HG02623 (cell line): ENCODE measurements at regions not wholly inside any gene's neighbourhood (a gene's known extent, or its start where the extent isn't known, plus 50 kb on each side); places are given as distances from the start of the nearest gene placed in this dataset.

Experiments used
- ATAC-seq: cut with Tn5 transposase; IDR thresholded peaks from one replicate; pipeline ENCODE4 v1.9.1; 2021; ENCODE audit warnings: moderate library complexity; ENCODE audit not compliant: unreplicated experiment

- ATAC-seq = no peak
Measured at GRCh38 chr18:54023471-54023870, 201.0 kb downstream of the MBD2 start.

DNA sequence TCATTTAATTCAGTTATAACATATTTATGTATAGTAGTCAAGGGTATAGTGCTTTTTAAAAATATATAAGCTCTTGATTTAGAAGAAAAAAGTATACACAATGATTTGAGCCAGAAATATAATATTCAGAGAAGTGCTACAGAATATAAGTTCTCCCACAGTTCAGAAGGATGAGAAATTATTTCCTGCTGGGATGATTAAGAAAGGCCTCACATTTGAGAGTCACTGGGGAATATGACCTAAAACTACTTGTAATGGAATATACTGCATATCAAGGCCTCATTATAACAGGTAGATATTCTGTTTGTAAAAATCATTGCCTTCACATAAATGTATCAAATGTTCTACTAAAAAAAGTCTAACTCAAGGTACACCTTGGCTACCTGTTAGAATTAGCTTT, 203.5 kb downstream of the MBD2 start:
- ATAC-seq = no peak

- ATAC-seq = no peak
Measured at GRCh38 chr18:54020156-54020745, 204.2 kb downstream of the MBD2 start.

DNA sequence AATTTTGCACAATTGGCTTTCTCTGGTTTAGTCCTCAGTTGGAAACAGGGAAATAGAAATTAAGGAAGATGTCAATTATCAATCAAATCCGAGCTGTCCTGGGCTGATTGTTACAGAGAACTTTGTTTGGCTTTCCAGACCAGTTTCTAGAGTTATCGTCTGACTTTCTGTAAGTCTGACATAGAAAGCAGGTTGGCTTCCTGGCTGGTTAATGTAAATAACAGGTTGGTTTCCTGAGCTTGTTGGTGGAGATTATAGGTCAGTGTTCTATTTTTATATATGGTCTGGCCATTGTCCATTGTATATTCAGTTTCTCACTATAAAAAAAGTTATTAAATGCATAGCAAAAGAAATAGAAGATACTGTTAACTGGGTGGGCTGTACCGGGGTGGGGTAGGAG, 204.8 kb downstream of the MBD2 start:
- no peak for ATAC-seq

DNA sequence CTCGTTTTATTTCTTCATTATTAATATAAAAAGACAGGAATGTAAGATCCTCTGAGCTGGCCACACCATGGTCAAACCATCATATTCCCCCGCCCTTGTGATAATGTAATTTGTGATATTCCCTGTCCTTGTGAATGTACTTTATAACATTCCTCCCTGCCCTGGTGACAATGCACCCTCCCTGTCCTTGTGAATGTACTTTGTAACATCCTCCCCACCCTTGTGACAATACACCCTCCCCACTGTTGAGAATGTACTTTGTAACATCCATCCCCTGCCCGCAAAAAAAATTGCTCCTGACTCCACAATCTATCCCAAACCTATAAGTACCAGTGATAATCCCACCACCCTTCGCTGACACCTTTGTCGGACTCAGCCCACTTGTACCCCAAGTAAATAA, 211.0 kb downstream of the MBD2 start:
- ATAC-seq = no peak

- no peak for ATAC-seq
Measured at GRCh38 chr18:54004828-54005227, 219.6 kb downstream of the MBD2 start.

DNA sequence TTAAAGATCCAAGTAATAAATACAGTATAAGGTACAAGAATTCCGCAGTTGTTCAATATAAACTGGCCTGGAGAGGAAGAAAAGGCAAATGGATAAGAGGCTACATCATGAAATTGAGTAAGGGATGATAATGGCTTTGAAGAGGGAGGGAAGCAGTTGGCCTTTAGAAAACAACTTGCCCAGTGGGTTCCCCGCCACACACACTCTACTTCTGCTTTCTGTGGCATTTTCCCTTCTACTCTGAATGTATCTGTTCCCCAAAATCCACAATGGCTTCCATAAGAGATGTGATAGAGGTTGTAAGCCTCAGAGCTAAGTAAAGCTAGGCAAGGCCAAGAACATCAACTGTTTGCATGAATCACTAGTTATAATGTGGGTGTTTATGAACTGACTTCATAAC, 221.3 kb downstream of the MBD2 start:
- ATAC-seq = no peak

DNA sequence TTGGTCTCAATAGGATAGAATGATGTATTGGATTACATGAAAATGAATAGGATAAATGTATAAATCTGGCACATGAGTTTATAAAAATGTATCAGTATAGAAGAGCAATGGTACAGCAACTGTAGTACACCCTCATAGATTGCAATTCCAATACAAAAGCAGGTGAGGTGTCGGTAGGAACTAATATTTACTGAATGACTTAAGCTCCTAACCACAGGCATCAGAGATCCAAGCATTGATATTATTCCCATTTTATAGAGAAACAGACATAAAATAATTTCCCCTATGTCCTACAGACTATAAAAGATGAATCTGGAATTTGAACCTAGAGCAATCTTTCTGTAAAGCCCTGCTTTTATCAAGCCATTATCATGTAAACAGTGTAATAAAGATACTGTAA, 227.4 kb downstream of the MBD2 start:
- ATAC-seq = no peak

GRCh38 chr18:53994016-53994415, 230.5 kb downstream of the MBD2 start:
- ATAC-seq = no peak

GRCh38 chr18:53991805-53992204, 232.7 kb downstream of the MBD2 start:
- no peak for ATAC-seq

DNA sequence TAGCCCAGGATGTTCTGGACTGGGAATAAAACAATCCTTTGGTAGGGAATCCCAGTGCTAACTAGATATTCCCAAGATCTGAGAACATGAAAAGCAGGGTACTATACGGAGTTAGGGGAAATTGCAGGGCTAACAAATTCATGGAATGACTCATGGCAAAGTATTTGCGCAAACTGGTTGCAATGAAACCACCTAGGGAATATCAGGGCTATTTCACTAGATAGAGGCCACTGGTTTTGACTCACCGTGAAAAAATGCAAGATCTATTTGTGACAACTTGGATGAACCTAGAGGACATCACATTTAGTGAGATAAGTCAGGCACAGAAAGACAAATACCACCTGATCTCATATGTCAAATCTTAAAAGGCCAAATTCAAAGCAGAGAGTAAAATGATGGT, 233.3 kb downstream of the MBD2 start:
- no peak for ATAC-seq

GRCh38 chr18:53990485-53990884, 234.0 kb downstream of the MBD2 start:
- no peak for ATAC-seq

DNA sequence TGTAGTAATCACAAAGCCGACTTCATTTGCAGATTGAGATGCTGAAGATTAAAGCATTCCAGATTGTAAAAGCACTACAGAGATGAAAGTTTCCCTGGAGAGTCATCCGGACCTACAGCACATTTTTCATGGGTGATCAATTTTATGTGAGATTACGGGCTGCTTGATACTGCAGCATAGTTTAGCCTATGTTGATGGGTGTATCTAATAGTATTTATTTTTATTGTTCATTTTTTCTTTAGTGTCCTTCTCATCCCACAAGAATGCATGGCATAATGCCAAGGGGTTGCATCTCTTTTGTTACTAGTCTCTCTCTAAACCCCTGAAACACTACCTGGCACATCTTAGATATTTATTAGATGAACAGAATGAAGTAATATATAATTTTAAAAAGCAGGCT, 240.4 kb downstream of the MBD2 start:
- ATAC-seq = no peak

- ATAC-seq = no peak
Measured at GRCh38 chr18:53971331-53971730, 253.1 kb downstream of the MBD2 start.

- peak; percentile 44 for ATAC-seq
Measured at GRCh38 chr18:53952700-53953099, 271.8 kb downstream of the MBD2 start.

DNA sequence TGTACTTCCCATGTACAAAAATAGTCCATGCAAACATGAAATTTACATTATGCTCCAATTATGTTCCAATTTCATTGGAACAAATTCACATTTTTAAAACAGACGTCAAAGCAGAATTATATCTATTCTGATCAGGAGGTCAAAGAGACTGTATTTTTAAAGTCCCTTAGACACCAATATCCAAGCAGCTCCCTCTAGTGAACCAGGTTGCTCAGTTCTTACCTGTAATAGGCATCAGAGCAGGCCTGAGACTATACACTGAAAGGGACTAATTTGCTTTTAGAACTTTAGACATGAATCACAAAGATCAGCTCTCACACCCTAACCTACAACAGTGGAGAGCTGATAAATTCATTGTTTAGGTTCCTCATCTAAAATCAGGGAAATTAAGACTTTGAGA, 273.9 kb downstream of the MBD2 start:
- ATAC-seq = no peak

DNA sequence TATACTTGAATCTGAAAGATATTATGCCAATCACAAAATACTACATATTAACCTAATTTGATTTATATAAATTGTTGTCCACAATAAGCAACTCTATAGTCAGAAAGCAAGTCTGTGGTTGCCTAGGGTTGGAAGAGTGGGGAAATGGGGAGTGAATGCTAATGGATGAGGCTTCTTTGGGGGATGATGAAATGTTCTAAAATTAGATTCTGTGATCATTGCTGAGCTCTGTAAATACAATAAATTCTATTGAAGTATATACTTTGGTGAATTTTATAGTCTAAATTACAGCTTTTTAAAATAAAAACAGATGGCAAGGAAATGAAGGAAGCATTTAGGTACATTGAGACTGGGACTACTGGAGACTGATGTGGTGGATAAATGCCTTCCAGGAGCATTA, 275.5 kb downstream of the MBD2 start:
- ATAC-seq = no peak

DNA sequence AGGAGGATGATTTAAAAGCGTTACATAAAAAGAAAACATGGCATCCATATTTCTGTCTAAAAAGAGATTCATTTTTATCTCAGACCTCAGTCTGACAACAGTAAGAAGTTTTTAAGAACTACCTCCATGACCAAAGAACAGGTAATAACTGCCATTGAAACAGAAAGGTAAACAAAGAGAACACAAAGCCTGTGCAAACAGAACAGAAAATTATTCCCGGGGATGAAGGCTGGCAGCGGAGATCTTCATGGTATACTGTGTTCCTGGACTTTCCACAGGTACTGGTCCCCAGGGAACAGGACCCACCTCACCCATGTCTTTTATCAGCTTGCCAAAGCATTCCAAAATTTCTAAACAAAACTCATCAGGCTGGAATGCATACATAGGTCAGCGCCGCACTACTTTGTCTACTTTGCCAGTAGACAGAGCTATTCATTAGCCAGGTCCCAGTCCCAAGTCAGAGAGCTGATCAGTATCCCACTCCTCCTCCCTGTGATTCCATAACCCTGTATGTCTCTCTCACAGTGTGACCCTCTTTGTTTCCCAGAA, 277.3 kb downstream of the MBD2 start:
- ATAC-seq = no peak

- no peak for ATAC-seq
Measured at GRCh38 chr18:53946594-53946993, 277.9 kb downstream of the MBD2 start.

- no peak for ATAC-seq
Measured at GRCh38 chr18:53944721-53945120, 279.7 kb downstream of the MBD2 start.

DNA sequence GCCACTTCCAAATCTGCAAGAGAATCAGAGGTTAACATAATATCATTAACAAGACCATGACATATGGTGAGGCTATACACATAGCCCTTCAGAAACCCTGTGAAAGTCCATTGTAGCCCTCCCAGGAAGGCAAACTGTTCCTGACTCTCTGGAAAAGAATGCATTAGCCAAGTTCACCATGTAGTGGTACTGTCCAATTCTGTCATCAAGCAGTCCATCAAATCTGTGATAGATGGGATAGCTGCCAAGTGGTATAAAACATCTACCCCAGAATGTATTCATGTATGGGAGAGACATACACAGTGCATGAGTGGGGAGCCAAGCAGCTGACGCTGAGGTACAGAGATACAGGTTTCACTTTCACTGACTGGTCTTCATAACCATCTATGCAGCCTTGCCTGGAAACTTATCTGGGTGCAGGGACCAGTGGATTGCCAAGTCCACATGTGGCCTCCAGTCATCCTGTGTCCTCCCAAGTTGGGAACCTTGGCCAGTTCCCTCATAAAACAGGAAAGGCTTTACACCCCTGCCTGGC, 281.1 kb downstream of the MBD2 start:
- no peak for ATAC-seq

- ATAC-seq = no peak
Measured at GRCh38 chr18:53941601-53942338, 282.7 kb downstream of the MBD2 start.
